ENCODE measurements at regions not wholly inside any gene's neighbourhood (a gene's known extent, or its start where the extent isn't known, plus 50 kb on each side); places are given as distances from the start of the nearest gene placed in this dataset.

DNA sequence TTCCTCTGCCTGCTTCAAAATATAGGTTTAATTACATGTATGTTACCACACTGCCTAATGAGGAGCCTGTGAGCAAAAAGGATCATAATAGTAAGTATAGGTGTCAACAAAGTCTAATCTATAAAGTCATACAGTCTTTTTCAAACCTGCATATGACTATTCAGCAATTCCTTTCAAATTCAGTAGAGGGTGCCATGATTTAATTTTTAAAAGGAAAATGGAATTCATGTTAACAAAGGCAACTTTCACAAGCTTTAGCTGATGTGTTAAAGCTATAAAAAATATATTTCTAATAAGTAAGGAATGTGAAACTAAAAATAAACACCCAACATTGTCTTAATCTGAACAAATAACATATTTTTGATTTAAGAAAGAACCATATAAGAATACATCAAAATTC, 52.1 kb downstream of the MPP7 start:
- peak; percentile 18 to 73 (median 66) for DNase-seq

DNA sequence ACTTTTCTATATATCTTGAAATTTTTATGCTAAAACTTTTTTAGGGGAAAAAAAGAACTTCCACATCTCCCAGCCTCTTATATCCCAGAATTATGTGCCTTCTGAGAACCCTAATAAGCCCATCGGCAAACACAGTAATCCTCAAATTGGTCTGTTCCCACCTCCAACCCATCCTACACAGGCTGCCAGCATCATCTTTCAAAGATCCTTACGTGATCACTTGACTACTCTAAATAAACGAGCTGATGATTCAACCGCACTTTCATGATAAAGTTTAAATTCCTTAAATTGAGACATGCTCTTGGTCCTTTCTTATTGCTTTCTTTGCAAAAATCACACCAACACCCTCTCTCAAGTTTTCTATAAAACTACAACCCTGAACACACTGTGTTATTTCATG, 52.5 kb downstream of the MPP7 start:
- DNase-seq = no peak

DNA sequence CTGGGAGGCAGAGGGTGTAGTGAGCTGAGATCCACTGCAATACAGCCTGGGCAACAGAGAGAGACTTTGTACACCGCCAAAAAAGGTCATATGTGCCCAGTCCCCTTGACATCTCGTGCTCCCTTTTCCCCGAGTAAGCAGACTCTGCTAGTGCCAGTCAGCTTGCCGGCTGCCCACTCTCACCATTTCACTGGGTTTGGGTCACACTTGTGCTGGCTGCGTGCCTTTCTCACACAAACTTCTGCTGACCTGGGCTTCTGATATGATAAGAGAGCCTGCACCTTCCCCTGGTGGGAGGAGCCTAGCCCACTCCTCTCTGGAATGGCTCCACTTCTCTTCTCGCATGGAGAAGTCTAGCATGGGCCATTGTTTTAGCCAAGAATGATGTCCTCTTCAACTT, 53.4 kb downstream of the MPP7 start:
- DNase-seq = no peak

DNA sequence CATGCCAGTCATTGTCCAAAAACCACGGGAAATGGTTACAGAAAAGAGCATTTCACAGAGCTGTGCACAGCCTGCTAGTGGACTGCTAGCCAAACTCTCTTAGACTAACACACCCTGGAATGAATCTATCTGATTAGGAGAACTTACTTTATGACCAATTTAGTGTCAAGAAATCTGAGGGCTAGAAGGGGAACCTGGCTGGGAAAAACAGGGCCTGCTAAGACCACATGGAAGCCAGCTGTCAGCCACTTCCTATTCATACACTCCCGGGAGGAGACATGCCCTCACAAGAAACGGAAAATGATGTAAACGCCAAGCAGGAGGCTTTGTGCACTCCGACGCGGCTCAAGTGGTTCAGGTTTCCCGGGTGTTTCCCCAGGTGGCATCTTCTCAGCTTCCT, 54.8 kb downstream of the MPP7 start:
- DNase-seq = peak; percentile 81 to 84 (median 82)

DNA sequence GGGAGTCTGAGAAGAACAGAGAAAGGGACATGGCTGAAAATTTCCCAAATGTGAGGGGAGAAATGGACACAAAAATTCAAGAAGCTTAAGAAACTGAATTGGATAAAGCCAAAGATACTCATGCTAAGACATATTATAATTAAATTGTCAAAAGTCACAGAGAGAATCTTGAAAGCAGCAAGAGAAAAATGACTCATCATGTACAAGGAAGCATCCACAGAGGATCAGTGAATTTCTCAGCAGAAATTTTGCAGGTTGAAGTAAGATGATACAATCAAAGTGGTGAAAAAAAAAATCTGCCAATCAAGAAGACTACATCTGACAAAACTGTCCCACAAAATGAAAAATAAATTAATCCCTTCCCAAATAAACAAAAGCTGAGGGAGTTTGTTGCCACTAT, 56.8 kb downstream of the MPP7 start:
- peak in 2 of 3 donors; percentile 22 for DNase-seq

DNA sequence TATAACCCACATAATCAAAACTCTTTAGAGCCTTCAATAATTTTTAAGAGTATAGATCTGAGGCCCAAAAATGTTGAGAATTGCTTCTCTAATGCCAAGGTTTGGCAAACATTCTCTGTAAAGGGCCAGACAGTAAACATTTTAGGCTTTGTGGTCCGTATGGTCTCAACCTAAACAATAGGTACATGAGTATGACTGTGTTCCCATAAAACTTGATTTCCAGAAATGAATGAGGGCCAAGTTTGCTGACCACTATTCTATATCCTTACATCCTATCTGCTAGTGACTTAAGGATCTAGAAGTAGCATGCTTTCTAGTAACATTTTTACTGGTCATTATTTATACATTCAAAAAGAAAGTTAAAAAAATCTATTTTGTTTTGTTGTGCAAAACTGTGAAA, 58.9 kb downstream of the MPP7 start:
- DNase-seq = no peak

DNA sequence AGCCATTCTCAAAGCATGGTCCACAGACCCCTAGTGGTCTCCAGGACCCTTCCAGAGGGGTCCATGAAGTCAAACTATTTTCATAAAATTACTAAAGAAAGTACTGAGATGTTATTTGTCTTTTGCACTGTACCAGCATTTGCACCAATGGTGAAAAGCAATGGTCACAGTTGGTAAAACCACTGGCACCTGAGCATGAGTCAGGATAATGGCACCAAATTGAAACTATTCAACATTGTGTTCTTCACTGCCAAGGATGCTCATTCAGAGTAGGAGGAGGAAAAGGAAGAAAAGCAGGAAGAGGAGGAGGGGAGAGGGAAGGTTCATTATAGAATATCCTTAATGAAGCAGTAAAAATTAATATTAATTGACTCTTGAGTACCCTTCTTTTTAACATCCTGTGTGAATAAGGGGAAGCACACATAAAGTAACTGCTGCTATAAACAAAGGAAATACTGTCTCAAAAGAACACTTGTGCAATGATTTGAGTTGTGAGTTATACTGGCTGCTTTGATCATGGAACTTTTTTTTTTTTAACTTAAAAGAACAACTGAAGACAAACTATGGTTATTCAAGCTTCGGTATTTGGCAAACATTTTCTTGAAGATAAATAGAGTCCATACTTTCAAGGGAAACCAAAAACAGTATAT, 60.2 kb downstream of the MPP7 start:
- DNase-seq = peak in 2 of 3 donors; percentile 16 to 28

DNA sequence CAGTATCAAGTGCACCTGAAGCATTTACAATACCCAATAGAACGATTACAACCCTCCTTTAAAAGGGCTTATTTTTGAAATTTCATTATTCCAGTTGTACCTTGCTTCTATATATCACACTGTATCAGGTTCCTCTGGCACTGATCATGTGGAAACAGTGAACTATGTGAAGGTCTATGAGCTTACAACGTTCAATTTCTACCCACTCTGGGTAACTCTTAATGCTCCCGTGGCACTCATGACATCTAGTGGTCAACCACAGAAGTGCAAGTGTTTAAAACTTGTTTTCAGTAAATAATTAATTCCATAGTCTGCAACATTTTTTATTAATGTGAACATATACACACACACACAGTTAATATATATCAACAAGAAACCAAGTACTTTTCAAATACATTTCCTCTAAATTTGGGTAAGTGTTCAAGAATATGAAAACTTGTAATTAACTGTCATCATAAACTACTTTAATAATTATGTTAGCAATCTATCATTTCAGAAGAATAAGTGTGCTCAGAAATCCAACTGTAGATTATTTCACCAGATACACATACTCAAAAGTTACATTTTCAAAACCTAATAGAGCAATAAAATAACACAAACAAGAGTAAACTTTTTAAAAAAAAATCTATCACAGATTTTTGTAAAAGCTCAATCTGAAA, 61.0 kb downstream of the MPP7 start:
- DNase-seq = peak; percentile 67 to 82 (median 70)

DNA sequence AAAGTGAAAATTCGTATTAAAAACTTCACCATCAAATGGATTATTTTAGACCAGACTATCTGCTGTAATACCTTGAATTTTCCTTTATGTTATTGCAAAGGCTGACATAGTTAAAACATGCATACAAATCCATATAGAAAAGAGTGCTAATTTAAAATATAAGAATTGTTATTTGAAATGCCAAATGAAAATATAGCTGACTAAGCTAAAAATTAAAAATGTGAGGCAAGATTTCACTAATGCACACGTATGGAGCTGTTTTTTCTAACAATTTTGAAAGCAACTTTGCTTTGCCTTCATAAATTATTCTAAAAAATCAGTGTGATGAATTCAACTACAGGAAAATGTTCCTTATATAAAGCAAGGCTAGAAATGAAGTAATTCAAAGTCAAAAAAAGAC, 62.5 kb downstream of the MPP7 start:
- DNase-seq = no peak

DNA sequence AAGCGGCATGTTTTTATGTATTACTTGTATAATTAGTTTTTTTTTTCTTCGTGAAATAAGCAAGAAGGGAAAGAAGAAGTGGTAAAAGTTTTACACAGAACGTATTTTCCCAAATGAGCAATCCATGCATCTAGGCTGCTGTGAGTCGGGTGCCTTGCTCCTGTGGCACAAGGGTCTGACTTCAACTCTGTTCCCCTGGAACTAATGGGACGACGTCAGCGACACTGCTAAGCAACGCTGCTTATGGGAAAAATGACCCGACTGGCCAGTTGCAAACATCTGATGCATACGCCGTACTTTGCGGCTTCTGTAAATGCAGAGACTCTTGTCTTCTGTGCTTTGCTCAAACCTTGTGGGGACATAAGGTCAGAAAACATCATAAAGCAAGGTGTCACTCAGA, 66.3 kb downstream of the MPP7 start:
- peak; percentile 68 to 82 (median 69) for DNase-seq

DNA sequence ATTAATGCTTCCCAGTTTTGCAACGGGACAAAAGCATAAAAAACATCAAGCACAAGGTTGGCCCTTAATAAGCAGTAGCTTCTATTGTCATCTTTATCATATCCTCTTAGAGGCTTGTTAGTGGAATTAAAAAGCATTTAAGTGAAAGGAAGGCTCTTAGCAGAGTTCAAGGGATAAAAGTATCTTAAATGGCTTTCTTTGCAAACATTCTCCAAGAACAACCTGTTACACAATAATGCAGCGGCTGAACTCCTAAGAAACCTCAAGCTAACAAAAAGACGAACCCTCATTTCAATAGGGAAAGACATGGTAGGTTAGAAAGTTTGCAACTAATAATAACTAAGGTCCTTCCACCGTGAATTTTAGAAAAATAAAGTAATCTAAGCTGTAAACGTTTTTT, 82.1 kb downstream of the MPP7 start:
- DNase-seq = no peak

DNA sequence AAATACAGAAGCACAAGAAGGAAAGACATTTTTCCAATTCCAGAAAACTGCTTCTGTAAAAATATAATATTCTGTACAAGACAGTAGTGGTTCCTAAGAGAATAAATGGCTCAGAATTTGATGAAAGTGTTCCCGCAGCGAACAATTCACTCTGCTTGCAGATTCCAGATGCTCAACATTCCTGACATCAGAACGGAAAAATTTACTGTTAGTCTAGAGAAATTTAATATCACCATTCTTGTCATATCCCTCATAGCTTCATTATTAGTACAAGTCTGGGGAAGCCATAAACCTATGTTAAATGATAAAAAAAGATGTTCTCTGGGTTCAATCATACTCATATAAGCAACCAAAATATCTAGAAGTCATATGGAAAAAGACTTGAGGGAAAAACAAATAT, 83.6 kb downstream of the MPP7 start:
- no peak for DNase-seq

DNA sequence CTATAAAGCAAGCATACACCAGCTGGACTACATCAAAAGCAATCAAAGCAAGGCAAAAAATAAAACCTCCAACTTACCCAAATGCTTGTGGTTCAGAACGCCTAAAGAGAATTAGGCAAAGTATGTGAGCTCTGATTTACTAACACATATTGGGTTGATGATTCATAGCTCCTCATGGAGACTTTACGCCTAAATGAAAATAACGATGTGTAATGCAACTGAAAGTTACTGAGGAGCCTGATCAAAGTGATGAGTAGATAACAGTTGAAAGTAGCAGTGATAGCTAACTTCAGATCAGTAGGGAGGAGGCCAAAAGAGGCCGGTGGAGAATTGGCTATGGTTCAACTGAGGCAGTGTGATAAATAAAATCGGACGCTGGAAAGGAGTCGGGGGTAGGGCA, 85.0 kb downstream of the MPP7 start:
- DNase-seq = no peak

DNA sequence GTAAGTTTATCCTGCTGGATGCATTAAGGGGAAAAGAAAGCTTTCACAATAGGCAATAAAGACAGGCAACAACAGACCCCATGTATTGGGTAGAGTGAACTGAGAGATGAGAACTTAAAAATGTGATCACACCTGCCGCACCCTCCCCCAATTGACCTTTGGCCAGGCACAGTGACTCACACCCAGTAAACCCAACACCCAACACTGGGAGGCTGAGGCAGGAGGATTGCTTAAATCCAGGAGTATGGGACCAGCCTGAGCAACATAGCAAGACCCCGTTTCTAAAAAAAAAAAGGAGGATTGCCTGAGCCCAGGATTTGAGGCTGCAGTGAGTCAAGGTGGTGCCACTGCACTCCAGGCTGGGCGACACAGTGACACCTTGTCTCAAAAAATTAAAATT, 86.9 kb downstream of the MPP7 start:
- DNase-seq = no peak

DNA sequence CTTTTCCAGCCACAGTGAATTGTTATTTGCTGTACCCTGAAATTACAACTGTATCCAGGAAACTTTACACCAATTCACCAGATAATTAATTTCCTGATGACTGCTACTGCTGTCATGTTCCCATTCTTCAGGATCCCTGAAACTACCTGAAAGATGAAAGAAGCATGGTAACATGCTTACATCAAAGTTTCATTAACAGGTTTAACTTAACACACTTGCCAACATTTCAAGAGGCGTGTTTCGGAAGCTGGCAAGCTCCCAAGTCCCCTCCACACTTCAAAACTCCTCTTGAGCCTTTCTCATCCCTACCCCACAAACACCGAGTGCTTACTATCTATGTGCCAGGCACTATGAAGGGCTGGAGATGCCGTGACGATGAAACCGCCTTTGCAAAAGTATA, 88.6 kb downstream of the MPP7 start:
- DNase-seq = no peak

DNA sequence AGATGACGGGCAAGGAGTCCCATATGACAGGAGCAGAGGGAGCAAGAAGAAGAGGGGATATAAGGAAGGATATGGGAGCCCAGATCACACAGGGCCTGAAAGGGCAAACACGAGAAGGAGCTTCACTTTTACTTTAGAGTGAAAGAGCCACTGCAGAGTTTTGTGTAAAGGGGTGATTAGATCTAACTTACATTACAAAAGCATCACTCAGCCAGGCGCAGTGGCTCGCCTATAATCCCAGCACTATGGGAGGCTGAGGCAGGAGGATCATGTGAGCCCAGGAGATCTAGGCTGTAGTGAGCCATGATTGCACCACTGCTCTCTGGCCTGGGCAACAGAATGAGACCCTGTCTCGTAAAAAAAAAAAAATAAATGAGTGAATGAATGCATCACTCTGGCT, 91.1 kb downstream of the MPP7 start:
- DNase-seq = no peak

DNA sequence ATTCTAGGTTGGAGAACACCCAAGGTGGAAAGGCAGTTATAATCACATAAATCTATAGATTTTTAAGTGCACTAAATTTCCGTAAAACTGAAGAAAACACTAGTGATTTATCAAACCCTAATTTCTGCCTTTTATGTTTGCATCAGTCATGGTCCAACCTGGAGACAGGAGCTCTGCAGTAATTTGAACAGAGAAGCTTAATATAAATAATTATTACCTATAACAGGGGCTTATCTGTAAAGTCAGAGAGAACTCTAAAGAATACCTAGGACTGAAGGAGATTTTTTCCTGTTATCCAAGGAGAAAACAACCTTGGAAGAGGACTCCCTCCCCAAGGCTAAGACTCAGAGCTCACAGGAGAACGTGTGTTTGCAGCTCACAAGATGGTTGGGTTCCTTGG, 95.1 kb downstream of the MPP7 start:
- DNase-seq = no peak

DNA sequence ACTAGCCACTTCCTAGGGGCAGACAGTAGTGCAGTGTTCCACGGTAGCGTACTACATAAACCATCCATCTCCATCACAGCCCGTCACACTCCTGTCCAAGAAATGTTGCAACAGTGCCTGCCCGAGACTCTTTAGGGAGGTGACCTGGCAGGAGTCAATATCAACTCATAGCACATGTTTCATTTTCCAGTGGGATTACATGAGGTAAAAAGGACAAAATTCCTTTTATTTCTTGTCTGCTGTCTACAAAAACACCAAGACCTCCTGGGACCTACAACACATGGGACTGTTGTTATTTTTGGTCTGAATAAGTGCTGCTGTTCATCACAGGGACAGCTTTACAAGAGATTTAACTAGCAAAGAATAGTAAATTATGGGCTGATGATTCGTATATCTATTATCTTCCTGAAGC, 99.9 kb downstream of the MPP7 start:
- DNase-seq = no peak

DNA sequence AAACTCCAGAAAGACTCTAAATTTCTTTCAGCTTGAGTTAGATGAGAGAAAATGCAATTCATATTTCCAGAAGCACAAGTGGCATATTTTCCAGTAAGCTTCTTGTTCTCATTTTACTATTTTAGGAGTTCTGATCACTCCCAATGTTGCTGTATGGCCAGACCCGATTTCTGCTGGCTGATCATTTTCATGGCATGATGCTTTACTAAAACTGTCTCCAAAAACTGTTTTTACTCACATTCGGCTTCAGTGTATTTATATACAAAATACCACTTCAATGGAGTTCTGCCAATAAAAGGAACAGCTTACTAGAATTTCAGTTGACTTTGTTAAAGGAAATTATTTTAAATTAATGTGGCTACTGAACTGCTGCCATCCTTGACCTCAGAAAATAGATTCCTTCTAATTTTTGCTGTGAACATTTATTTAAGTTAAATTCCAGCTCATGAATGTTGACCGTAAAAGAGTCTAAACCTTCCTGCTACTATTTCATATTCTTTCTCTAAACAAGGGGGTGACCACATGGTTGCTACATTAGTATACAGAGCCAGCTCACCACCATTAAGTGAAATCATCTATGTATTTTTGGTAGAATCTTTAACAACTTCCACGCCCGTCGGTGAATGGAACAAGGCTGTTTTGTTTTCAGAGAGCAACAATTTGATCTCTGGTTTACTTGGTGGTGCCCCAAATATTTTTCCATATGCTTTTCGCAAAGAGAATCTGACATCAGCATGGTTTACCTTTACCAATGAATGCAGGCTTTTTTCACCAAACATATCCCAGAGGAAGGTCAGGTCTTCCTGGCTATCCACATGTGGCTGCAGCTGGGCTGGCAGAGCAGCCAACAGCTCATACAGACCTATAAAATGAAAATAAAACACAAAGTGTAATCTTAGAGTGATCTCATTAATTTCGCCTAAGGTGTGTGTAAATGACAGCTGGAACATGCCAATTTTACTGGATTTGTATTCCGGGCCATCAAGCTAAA, 101.2 kb downstream of the MPP7 start:
- no peak for DNase-seq

DNA sequence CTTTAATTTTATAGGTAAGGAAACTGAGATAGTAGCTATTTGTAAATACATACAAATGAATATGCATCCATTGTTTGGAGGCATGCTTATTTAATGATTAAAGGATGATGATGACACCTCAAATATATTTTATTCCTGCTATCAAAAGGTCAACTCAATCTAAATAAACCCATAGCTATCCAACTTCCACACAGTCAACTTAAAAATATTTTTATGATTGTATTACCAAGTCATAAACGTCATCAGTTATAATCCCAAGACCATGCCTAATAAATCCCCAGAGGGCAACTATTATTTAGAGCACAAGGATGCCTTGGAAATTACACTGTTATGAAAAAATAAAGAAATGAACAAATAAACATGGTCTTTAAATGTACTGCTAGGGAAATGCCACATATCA, 102.1 kb downstream of the MPP7 start:
- DNase-seq = no peak

DNA sequence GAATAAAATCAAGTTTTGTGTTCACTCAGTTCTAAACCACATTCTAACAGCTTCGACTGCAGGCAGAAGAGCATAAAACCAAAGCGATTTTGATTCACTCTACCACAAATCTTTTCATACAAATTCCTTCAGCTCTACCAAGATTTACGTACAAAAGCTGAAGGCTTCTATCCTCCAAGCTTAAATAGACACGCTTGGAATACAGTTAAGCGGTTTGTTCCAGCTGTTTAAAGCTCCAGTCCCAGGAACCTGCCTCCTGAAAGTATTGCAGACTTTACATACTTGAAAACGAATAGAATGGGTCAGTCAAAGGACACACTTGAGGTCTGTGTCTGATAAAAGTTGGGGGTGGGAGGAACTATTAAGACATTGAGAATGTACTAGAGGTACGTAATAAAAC, 102.9 kb downstream of the MPP7 start:
- no peak for DNase-seq

DNA sequence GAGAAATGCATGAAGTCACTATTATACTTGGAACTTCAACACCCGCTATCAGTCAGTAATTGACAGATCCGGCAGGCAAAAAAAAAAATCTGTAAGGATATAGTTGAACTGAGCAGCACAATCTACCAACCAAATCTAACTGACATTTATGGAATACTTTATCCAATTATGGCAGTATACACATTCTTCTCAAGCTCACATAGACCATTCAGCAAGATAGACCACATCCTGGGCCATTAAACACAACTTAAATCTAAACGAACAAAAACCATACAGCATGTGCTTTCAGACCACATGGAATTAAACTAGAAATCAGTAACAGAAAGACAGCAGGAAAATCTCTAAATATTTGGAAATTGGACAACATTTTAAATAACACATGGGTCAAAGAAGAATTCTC, 112.7 kb downstream of the MPP7 start:
- DNase-seq = no peak

DNA sequence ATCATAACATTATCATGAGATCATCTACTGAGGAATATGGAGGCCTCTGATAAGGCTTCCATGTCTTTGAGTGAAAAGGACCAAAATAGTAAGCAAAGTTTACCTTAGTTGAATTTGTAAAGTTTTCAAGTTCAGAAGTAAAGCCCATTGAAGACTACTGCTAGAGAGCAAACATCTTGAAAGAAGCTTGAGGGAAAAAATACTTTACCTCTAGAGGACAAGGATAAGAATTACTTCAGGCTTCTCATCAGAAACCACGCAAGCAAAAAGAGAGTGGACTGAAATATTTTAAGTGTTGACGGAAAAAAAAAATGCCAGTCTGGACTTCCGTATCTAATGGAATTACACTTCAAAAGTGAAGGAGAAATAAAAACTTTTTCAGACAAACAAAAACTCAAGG, 114.3 kb downstream of the MPP7 start:
- DNase-seq = no peak
